Ecto neural progenitor cell (in vitro differentiated cells): ENCODE measurements at regions not wholly inside any gene's neighbourhood (a gene's known extent, or its start where the extent isn't known, plus 50 kb on each side); places are given as distances from the start of the nearest gene placed in this dataset.

Source experiments
- DNase-seq: peaks from one replicate; pipeline ENCODE4 v3.0.0-alpha.2; 2018; ENCODE audit warnings: low spot score

- no peak for DNase-seq
These were observed 55.7 kb upstream of the TRABD2B start for GRCh38 chr1:48052923-48053291.

- no peak for DNase-seq
These were observed 54.4 kb upstream of the TRABD2B start for GRCh38 chr1:48051466-48052126.

- no peak for DNase-seq
These were observed 52.8 kb upstream of the TRABD2B start for GRCh38 chr1:48049823-48050535.

- DNase-seq = no peak
These were observed 51.8 kb upstream of the TRABD2B start for GRCh38 chr1:48048980-48049379.

- DNase-seq = no peak
These were observed 50.9 kb upstream of the TRABD2B start for GRCh38 chr1:48048064-48048463.

- no peak for DNase-seq
These were observed 49.9 kb upstream of the TRABD2B start for GRCh38 chr1:48047116-48047515.
